GM23338 (cell line): ENCODE measurements at regions not wholly inside any gene's neighbourhood (a gene's known extent, or its start where the extent isn't known, plus 50 kb on each side); places are given as distances from the start of the nearest gene placed in this dataset.

ENCODE experiments used
- CREB1 ChIP-seq: fragments of 250-450 bp; sonication (Bioruptor Pico); IDR thresholded peaks from 2 replicates; pipeline ENCODE4 v1.5.0; 2020; ENCODE audit warnings: low read depth, mild to moderate bottlenecking, moderate library complexity
- EZH2 ChIP-seq: fragments of 200-600 bp; sonication (generic); IDR thresholded peaks from one replicate; pipeline ENCODE4 v1.8.0; 2017; ENCODE audit warnings: antibody characterized with exemption, mild to moderate bottlenecking, low read depth; ENCODE audit not compliant: unreplicated experiment
- EZH2phosphoT487 ChIP-seq: fragments of 200-600 bp; sonication (generic); IDR thresholded peaks from one replicate; pipeline ENCODE4 v1.8.1; 2018; ENCODE audit warnings: antibody characterized with exemption; ENCODE audit not compliant: unreplicated experiment
- JUNB ChIP-seq: IDR thresholded peaks from one replicate; pipeline ENCODE4 v1.6.1; 2016; ENCODE audit warnings: antibody characterized with exemption; ENCODE audit not compliant: unreplicated experiment
- NANOG ChIP-seq: IDR thresholded peaks from 2 replicates; pipeline ENCODE4 v1.6.1; 2016; ENCODE audit warnings: antibody characterized with exemption, borderline replicate concordance
- POLR2AphosphoS5 ChIP-seq: IDR thresholded peaks from 2 replicates; pipeline ENCODE4 v1.6.1; 2016; ENCODE audit warnings: antibody characterized with exemption, low read depth
- STAT1 ChIP-seq: IDR thresholded peaks from one replicate; pipeline ENCODE4 v1.6.1; 2016; ENCODE audit warnings: antibody characterized with exemption; ENCODE audit not compliant: unreplicated experiment
- ZNF114 ChIP-seq: fragments of 250-450 bp; sonication (Bioruptor Pico); IDR thresholded peaks from 2 replicates; pipeline ENCODE4 v1.5.0; 2020; ENCODE audit warnings: mild to moderate bottlenecking, moderate library complexity
- ZNF331 ChIP-seq: fragments of 250-450 bp; sonication (Bioruptor Pico); IDR thresholded peaks from 2 replicates; pipeline ENCODE4 v1.5.0; 2020; ENCODE audit warnings: low read depth, mild to moderate bottlenecking, moderate library complexity
- TF ChIP-seq, protein P1 (sequence below), 2 experiments: fragments of 200-600 bp in 1 of 2; sonication (generic) in 1 of 2; conservative IDR thresholded peaks; 2 replicates each; pipeline versions ENCODE4 v1.5.1 to v1.6.1; 2016 to 2017; ENCODE audit warnings: antibody characterized with exemption in 2 of 2, low read depth in 2 of 2, mild to moderate bottlenecking in 2 of 2, moderate library complexity in 1 of 2
- TF ChIP-seq, protein P2 (sequence below): IDR thresholded peaks from one replicate; pipeline ENCODE4 v1.6.1; 2018; ENCODE audit warnings: antibody characterized with exemption; ENCODE audit not compliant: unreplicated experiment
- TF ChIP-seq, protein P3 (sequence below): IDR thresholded peaks from 2 replicates; pipeline ENCODE4 v1.6.1; 2016; ENCODE audit warnings: antibody characterized with exemption
- TF ChIP-seq, protein P4 (sequence below): fragments of 250-450 bp; sonication (Bioruptor Pico); IDR thresholded peaks from 2 replicates; pipeline ENCODE4 v1.5.0; 2020; ENCODE audit warnings: mild to moderate bottlenecking, moderate library complexity

DNA sequence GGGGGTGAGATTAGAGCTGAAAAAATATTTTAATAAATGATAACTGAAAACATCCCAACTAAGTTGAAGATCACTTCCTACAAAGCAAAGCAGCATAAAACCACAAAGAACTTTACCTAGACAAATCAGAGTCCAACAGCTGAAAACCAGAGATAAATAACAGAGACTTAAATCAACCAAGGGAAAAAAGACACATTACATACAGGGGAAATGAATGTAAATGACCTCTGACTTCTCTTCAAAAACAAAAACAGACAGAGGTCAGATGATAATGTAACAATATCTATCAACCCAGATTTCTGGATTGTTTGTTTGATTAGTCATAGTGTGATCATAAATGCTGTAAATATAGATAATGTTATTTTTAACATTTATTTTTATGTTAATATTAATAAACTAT lies 782.8 kb downstream of the TFAP2A start:
- TF ChIP-seq, protein P1, sequence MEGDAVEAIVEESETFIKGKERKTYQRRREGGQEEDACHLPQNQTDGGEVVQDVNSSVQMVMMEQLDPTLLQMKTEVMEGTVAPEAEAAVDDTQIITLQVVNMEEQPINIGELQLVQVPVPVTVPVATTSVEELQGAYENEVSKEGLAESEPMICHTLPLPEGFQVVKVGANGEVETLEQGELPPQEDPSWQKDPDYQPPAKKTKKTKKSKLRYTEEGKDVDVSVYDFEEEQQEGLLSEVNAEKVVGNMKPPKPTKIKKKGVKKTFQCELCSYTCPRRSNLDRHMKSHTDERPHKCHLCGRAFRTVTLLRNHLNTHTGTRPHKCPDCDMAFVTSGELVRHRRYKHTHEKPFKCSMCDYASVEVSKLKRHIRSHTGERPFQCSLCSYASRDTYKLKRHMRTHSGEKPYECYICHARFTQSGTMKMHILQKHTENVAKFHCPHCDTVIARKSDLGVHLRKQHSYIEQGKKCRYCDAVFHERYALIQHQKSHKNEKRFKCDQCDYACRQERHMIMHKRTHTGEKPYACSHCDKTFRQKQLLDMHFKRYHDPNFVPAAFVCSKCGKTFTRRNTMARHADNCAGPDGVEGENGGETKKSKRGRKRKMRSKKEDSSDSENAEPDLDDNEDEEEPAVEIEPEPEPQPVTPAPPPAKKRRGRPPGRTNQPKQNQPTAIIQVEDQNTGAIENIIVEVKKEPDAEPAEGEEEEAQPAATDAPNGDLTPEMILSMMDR (conservative IDR thresholded peaks at IDR 0.05; ENCODE audit: low read depth in 2 of 2): no peak
- TF ChIP-seq CREB1 (CRISPR knock-in tag): no peak
- TF ChIP-seq POLR2AphosphoS5: no peak
- TF ChIP-seq JUNB: no peak
- TF ChIP-seq ZNF331 (CRISPR knock-in tag): no peak
- TF ChIP-seq EZH2: no peak
- TF ChIP-seq, protein P2, sequence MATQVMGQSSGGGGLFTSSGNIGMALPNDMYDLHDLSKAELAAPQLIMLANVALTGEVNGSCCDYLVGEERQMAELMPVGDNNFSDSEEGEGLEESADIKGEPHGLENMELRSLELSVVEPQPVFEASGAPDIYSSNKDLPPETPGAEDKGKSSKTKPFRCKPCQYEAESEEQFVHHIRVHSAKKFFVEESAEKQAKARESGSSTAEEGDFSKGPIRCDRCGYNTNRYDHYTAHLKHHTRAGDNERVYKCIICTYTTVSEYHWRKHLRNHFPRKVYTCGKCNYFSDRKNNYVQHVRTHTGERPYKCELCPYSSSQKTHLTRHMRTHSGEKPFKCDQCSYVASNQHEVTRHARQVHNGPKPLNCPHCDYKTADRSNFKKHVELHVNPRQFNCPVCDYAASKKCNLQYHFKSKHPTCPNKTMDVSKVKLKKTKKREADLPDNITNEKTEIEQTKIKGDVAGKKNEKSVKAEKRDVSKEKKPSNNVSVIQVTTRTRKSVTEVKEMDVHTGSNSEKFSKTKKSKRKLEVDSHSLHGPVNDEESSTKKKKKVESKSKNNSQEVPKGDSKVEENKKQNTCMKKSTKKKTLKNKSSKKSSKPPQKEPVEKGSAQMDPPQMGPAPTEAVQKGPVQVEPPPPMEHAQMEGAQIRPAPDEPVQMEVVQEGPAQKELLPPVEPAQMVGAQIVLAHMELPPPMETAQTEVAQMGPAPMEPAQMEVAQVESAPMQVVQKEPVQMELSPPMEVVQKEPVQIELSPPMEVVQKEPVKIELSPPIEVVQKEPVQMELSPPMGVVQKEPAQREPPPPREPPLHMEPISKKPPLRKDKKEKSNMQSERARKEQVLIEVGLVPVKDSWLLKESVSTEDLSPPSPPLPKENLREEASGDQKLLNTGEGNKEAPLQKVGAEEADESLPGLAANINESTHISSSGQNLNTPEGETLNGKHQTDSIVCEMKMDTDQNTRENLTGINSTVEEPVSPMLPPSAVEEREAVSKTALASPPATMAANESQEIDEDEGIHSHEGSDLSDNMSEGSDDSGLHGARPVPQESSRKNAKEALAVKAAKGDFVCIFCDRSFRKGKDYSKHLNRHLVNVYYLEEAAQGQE: no peak
- no peak for TF ChIP-seq STAT1
- no peak for TF ChIP-seq EZH2phosphoT487
- no peak for TF ChIP-seq NANOG
- no peak for TF ChIP-seq ZNF114 (CRISPR knock-in tag)
- TF ChIP-seq, protein P3, sequence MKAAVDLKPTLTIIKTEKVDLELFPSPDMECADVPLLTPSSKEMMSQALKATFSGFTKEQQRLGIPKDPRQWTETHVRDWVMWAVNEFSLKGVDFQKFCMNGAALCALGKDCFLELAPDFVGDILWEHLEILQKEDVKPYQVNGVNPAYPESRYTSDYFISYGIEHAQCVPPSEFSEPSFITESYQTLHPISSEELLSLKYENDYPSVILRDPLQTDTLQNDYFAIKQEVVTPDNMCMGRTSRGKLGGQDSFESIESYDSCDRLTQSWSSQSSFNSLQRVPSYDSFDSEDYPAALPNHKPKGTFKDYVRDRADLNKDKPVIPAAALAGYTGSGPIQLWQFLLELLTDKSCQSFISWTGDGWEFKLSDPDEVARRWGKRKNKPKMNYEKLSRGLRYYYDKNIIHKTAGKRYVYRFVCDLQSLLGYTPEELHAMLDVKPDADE: no peak
- TF ChIP-seq, protein P4, sequence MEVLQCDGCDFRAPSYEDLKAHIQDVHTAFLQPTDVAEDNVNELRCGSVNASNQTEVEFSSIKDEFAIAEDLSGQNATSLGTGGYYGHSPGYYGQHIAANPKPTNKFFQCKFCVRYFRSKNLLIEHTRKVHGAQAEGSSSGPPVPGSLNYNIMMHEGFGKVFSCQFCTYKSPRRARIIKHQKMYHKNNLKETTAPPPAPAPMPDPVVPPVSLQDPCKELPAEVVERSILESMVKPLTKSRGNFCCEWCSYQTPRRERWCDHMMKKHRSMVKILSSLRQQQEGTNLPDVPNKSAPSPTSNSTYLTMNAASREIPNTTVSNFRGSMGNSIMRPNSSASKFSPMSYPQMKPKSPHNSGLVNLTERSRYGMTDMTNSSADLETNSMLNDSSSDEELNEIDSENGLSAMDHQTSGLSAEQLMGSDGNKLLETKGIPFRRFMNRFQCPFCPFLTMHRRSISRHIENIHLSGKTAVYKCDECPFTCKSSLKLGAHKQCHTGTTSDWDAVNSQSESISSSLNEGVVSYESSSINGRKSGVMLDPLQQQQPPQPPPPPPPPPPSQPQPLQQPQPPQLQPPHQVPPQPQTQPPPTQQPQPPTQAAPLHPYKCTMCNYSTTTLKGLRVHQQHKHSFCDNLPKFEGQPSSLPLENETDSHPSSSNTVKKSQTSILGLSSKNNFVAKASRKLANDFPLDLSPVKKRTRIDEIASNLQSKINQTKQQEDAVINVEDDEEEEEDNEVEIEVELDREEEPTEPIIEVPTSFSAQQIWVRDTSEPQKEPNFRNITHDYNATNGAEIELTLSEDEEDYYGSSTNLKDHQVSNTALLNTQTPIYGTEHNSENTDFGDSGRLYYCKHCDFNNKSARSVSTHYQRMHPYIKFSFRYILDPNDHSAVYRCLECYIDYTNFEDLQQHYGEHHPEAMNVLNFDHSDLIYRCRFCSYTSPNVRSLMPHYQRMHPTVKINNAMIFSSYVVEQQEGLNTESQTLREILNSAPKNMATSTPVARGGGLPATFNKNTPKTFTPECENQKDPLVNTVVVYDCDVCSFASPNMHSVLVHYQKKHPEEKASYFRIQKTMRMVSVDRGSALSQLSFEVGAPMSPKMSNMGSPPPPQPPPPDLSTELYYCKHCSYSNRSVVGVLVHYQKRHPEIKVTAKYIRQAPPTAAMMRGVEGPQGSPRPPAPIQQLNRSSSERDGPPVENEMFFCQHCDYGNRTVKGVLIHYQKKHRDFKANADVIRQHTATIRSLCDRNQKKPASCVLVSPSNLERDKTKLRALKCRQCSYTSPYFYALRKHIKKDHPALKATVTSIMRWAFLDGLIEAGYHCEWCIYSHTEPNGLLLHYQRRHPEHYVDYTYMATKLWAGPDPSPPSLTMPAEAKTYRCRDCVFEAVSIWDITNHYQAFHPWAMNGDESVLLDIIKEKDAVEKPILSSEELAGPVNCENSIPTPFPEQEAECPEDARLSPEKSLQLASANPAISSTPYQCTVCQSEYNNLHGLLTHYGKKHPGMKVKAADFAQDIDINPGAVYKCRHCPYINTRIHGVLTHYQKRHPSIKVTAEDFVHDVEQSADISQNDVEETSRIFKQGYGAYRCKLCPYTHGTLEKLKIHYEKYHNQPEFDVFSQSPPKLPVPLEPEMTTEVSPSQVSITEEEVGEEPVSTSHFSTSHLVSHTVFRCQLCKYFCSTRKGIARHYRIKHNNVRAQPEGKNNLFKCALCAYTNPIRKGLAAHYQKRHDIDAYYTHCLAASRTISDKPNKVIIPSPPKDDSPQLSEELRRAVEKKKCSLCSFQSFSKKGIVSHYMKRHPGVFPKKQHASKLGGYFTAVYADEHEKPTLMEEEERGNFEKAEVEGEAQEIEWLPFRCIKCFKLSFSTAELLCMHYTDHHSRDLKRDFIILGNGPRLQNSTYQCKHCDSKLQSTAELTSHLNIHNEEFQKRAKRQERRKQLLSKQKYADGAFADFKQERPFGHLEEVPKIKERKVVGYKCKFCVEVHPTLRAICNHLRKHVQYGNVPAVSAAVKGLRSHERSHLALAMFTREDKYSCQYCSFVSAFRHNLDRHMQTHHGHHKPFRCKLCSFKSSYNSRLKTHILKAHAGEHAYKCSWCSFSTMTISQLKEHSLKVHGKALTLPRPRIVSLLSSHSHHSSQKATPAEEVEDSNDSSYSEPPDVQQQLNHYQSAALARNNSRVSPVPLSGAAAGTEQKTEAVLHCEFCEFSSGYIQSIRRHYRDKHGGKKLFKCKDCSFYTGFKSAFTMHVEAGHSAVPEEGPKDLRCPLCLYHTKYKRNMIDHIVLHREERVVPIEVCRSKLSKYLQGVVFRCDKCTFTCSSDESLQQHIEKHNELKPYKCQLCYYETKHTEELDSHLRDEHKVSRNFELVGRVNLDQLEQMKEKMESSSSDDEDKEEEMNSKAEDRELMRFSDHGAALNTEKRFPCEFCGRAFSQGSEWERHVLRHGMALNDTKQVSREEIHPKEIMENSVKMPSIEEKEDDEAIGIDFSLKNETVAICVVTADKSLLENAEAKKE (CRISPR knock-in tag): no peak
